Dedifferentiated amniotic fluid mesenchymal stem cell (primary cell): ENCODE measurements at regions not wholly inside any gene's neighbourhood (a gene's known extent, or its start where the extent isn't known, plus 50 kb on each side); places are given as distances from the start of the nearest gene placed in this dataset.
"Not testable (repeated sequence)": the region's sequence is repeated elsewhere in the genome, so short reads cannot be mapped to it uniquely, and the experiment has no call there.

Experiments
- DNase-seq: peaks from one replicate; pipeline ENCODE4 v3.0.0-alpha.2; 2016; ENCODE audit errors: extremely low spot score

DNA sequence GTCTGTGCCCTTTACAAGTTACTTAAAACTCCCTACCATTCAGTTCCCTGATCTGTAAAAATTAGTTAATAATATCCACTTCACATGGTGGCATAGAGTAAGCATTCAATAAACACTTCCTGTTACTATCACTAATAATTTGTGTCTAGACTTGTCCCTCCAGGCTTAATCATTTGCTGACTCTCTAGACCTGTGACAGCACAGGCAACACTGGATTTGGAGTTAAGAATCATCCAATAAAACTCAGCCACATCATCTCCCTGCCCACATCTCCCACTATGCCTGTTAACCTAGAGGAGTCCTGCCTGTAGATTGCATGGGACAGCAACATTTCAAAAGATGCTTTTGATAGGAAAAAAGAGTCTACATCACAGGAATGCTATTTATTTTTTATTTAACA, 564.6 kb downstream of the MFSD1 start:
- DNase-seq, result no peak

GRCh38 chr3:159371961-159372360, 570.1 kb downstream of the MFSD1 start:
- DNase-seq, result no peak

GRCh38 chr3:159378396-159379194, 576.7 kb downstream of the MFSD1 start:
- no peak for DNase-seq

- DNase-seq, result no peak
These were observed 579.0 kb downstream of the MFSD1 start for GRCh38 chr3:159380891-159381290.

DNA sequence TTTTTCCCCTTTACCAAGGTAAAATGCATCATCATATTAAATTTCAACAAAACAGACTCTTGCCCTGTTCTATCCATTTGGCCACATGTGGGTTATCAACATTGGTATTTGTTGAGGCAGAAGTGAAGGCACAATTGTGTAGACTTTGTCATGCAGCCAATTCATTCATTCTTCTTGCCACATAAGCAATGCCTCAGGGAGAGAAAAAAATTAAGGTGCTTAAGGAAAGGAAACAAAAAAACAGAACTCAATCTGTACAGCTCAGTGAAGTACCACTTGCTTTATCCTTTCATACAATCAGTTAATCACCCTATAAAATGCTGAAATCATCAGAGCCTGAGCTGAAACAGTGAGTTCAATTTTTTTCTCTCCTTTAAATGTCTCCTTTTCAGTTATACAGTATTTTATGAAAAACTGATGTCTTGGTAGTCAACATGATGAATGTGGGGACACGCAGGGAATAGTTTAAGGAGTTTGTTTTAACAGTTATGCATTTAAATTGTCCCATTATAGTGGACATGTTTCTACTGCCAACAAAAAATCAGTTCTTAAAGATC, 588.9 kb downstream of the MFSD1 start:
- DNase-seq, result no peak

GRCh38 chr3:159397683-159398082, 591.0 kb upstream of the IL12A start:
- not testable (repeated sequence) for DNase-seq

- no peak for DNase-seq
These were observed 587.6 kb upstream of the IL12A start for GRCh38 chr3:159401069-159401468.

GRCh38 chr3:159409711-159410110, 578.9 kb upstream of the IL12A start:
- DNase-seq, result not testable (repeated sequence)

- DNase-seq, result no peak
These were observed 575.3 kb upstream of the IL12A start for GRCh38 chr3:159413319-159413718.

GRCh38 chr3:159416856-159417255, 571.8 kb upstream of the IL12A start:
- peak; percentile 40 for DNase-seq

GRCh38 chr3:159417761-159418160, 570.9 kb upstream of the IL12A start:
- no peak for DNase-seq

GRCh38 chr3:159418571-159419526, 569.8 kb upstream of the IL12A start:
- DNase-seq, result peak; percentile 31

- DNase-seq, result no peak
These were observed 558.9 kb upstream of the IL12A start for GRCh38 chr3:159429702-159430101.

- DNase-seq, result no peak
These were observed 555.8 kb upstream of the IL12A start for GRCh38 chr3:159432682-159433340.

DNA sequence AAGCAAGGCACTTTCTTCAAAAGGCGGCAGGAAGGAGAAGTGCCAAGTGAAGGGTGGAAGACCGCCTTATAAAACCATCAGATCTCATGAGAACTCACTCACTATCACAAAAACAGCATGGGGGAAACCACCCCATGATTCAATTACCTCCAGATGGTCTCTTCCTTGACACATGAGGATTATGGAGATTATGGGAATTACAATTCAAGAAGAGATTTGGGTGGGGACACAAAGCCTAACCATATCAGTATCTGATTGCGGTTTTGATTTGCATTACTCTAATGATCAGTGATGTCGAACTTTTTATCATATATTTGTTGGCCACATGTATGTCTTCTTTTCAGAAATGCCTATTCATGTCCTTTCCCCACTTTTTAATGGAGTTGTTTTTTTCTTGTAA, 549.3 kb upstream of the IL12A start:
- no peak for DNase-seq

GRCh38 chr3:159441279-159441678, 547.4 kb upstream of the IL12A start:
- no peak for DNase-seq

- no peak for DNase-seq
These were observed 545.4 kb upstream of the IL12A start for GRCh38 chr3:159443266-159443665.

DNA sequence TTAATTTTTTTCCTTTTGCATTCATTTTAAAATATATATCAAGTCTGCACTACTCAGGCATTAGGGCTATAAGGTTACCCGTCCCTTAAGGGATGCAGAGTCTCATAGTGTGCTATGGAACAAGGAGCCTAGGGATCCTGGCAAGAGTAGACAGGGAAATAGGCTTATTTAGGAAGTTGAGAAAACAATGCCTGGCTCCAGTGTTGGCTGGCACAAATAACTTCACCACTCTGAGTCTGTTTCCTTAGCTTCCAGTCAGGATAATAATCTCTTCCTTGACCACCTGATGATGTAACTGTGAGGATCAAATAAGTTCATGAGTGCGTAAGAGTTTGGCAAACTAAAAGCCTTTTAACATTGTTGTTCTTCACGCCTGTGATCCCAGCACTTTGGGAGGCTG, 540.8 kb upstream of the IL12A start:
- DNase-seq, result no peak

DNA sequence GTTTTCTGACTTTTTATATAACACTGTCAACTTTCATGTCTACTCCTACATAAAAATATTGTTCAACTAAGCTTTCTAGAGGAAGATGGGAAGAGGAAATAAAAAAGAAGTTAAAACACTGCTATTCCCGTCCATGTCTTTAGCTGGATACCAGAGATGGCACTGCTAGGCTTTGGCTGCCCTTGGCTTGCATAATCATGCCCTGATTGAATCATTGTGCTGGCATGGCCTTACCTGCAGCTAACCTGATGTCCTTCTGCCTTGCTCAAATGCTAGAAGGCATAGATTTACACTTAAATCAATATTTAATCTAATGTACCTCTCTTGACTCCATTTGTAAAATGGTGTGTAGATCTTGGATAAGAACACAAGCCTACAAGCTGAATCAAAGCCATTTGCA, 539.7 kb upstream of the IL12A start:
- DNase-seq, result no peak

- no peak for DNase-seq
These were observed 537.6 kb upstream of the IL12A start for GRCh38 chr3:159451067-159451466.

GRCh38 chr3:159451482-159451881, 537.2 kb upstream of the IL12A start:
- DNase-seq, result no peak

DNA sequence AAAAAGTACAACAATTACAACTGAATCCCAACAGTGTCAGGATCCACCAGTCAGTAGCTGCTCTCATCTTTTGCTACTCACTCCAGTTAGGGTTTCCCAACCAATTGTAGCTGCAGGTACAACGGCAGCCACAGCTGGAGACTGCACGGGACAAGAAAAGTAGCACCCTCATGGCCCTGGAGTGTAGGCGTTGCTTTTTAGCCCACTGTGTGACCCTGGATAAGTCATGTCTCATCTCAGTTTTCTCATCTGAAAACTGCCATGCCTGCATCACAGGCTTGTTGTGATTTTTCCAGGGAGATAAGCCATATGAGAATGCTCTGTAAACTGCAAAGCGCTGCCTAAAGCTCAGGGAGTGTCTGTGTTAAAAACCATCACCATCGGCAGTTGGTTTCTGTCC, 535.6 kb upstream of the IL12A start:
- DNase-seq, result no peak
